GM18526 (cell line): ENCODE measurements at regions not wholly inside any gene's neighbourhood (a gene's known extent, or its start where the extent isn't known, plus 50 kb on each side); places are given as distances from the start of the nearest gene placed in this dataset.

Experiments
- POLR2A ChIP-seq: IDR thresholded peaks from 3 replicates; pipeline ENCODE4 v1.6.1; 2011; ENCODE audit not compliant: insufficient read length; ENCODE audit errors: extremely low read depth

DNA sequence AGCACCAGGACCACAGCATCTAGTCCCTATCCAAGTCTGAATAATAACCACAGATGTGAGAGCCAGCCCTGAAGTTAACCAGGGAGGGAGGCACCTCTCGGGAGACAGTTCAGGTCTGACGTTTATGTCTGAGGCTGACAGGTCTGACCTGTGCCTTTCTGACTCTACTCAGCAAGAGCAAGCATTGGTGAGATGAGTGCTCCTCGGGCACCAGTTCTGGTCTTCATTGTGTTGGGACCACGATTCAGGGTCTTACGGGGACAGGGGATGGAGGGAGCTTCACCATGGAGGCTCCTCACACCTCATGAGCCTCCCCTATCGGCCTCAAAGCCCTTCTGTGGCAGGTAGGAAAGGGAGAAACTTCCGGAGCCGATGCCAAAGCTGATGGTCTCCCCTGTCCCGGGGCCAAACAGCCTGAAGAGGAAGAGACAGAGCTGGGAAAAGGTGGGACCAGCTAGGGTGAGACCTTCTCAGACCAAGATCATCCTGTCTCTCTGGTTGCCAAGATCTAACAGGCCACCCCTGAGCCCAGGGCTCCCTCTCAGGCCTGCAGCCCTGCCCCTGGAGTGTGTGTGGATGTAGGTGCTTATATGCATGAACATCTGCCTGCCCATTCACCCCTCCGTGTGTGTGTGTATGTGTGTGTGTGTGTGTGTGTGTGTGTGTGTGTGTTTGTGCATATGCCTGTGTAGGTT lies 170.5 kb downstream of the VEGFA start:
- no peak for TF ChIP-seq POLR2A

GRCh38 chr6:43940071-43940392 lies 170.0 kb downstream of the VEGFA start:
- TF ChIP-seq POLR2A = no peak

GRCh38 chr6:43939281-43940070 lies 169.5 kb downstream of the VEGFA start:
- TF ChIP-seq POLR2A = no peak

- TF ChIP-seq POLR2A = no peak
Observed at GRCh38 chr6:43938178-43939105, 168.4 kb downstream of the VEGFA start.

DNA sequence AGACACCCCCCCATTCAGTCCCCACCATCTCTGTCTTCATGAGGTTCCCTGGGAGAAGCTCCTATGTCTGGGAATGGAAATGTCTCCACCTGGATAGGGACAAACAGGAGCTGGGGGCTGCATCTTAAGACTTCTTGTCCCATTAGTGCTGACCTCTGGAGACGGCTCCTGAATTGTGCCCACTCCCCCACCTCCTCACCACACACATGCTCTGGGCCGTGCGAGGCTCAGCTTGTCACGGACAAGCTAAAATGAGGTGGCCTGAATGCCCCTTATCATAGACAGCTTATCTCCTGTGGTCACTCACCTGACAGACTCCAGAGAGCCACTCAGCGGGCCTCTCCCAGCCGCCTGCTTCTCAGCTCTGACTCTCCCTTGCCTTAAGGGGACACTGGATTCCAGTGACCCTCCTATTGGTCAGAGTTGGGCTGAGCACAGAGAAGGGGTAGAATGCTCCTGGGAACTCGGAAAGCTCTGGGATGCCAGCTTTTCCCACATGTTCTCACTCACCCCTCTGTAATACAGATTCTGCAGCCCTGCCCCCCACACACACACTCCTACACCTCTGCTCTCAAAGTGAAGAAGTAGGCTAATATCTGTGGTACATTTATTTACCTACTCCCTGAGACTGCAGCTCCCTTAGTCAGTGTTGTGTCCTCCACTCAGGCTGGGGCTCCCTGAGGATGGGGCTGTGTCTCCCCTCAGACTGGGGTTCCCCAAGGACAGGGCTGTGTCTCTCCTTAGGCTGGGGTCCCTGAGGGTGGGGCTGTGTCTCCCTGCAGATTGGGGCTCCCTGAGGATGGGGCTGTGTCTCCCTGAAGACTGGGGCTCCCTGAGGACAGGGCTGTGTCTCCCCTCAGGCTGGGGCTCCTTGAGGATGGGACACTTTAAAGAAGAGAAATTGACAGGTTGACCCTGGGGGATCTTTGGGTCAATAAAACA lies 167.5 kb downstream of the VEGFA start:
- no peak for TF ChIP-seq POLR2A

DNA sequence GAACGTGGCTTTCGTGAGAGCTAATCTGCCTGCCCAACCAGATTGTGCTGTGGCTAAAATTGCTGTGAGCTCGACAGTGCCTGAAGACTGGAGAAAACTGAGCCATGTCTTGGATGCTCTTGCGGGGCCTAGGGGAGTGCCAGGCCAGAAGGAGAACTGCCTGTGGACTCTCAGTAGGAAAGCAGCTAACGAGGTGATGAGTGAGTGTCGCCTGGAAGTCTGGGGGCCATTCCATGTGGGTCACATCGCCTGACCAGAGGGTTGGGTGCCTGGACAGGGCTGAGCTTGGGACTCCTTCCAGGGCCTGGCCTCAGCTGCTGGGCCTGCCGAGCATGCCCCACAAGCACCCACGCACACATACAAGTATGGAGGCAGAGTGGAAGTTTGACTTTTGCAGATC lies 166.5 kb downstream of the VEGFA start:
- no peak for TF ChIP-seq POLR2A

DNA sequence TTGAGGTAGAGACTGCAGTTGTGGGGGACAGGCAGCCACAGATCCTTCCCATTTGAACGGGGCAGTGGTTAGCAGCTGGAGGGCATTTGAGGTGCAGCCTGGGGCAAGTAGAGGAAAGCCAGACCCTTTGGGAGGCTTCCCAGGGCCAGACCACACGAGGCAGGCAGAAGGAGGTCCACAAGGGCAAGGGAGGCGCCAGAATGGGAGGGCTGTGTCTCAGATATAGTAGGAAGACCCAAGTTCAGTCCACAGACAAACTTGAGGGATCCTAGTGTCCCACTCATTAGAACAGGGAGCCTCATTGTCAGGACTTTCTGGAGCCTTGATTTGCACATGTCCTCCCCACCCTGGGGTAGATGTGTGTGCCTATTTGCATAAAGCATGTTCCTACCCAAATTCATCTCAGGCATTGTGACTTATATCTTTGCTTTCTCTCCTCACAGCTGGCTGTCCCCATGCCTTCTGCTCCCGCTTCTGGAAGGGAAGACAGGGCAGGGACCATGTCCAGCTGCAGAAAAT lies 166.0 kb downstream of the VEGFA start:
- no peak for TF ChIP-seq POLR2A

DNA sequence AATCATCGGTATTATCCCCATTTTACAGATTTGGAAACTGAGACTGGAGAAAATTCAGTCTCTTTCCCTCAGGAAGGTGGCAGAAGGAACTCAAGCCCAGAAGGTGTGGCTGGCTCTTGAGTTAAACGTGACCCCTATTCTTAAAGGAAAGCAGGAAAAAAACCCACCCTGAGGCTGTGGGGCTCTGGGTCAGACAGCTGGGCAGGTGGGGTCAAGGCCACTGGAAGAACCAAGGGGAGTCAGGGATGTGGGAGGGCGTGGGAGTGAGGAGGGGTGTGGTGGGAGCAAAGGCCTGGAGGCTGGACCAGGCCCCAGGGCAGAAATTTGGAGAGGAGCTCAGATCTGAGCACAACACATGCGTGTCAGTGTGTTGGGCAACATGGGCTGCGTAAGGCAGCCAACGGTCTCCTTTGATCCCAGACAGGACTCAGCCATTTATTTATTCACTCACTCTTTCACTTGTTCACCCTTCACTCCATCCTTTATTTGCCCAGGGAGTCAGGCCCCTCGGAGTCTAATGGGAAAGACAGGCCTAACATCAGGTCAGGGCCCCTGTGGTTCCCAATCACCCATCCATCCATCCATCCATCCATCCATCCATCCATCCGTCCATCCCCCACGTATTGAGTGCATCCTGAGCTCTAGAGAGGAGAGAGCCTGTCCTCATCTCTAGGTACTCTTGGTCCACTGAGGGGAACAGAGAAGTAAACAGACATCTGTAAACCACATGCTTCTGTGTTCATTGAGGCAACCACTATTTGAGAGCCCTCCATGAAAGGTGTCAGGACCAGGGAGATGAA lies 165.0 kb downstream of the VEGFA start:
- no peak for TF ChIP-seq POLR2A

DNA sequence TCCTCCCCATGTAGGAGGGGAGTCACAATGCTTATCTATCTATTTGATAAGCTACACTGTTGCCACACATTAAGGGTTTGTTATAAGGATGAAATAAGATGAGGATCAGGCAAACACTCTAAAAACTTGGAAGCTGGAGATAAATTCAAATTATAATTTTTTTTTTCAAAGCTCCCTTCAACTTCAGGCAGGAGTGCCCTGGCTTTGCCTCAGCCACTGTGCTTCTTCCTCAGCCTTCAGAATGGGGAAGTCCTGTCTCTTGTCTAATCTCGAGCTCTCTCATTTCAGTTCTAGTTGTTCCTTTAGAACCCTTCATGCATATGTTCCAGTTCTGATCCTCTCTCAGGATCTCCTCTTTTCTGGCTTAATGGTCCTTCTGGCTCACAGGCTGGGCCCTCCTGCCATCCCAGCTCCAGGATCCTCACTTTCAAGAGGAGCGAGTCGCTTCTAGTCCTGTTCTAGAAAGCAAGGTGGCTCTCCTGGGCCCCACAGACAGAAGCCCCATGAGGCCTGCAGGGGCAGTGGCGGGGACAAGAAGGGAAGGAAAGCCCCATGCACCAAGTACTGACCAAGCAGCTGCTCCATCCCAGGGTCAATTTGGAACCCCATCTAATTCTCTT lies 164.3 kb downstream of the VEGFA start:
- no peak for TF ChIP-seq POLR2A

- no peak for TF ChIP-seq POLR2A
Observed at GRCh38 chr6:43933148-43933885, 163.3 kb downstream of the VEGFA start.

DNA sequence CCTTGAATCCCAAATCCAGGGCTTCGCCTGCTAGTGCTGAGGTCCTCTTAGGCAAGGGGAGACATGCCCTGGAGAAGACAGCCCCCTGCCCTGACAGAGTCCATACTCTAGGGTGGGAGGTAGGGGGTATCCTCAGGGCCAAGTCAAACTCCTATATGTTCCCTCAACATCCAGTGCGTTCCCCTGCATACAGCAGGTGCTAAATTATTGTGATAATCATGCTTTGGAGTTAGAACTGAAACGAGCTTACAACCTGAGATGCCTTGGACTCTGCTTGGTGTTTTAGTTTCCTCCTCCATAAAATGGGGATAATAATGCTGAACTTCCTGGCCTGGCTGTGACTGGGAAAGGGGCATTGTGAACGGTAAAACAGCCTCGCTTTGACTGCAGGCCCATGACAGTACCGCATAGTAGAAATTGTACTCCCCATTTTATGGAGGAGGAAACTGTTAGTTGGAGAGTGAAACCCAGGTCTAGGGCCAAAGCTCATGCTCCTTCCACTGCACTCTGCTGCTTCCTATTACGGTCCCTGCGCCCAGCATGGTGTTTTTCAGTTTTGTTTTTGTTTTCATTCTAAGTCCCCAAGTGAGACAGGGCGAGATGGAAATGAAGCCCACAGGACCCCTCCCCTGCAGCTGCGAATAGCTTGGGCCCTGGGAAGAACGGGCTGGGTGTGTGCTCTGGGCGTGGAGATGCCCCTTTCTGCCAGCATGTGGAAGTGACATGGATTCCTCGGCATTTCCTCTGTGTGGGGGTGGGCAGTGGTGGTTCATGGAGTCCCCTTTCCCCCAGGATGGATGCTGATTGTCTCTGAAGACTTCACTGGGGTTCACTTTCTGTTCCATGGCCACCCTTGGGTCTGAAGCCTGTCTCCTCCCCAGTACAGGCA lies 162.5 kb downstream of the VEGFA start:
- no peak for TF ChIP-seq POLR2A

GRCh38 chr6:43931201-43931600 lies 161.2 kb downstream of the VEGFA start:
- TF ChIP-seq POLR2A = no peak
